Spleen (tissue), 11 donors: ENCODE measurements at regions not wholly inside any gene's neighbourhood (a gene's known extent, or its start where the extent isn't known, plus 50 kb on each side); places are given as distances from the start of the nearest gene placed in this dataset.

Source experiments
- DNase-seq: peaks from one replicate; pipeline ENCODE4 v3.0.0-alpha.2; 2020
- H3K27ac ChIP-seq, 8 donors: fragments of 200-600 bp; sonication (generic) in 7 of 8; 1 replicate in 4 of 8; 2 replicates in 4 of 8; pipeline versions ENCODE4 v1.5.0 to v1.8.0; 2016 to 2021; ENCODE audit warnings: inconsistent platforms in 4 of 8, mild to moderate bottlenecking in 4 of 8, moderate library complexity in 1 of 8
- H3K27me3 ChIP-seq, 7 donors: fragments of 200-600 bp; sonication (generic) in 6 of 7; replicated peaks in 1 of 7; 1 replicate in 4 of 7; 2 replicates in 3 of 7; pipeline versions ENCODE4 v1.5.0 to v1.8.0; 2016 to 2021; ENCODE audit warnings: inconsistent platforms in 3 of 7, mild to moderate bottlenecking in 1 of 7
- H3K36me3 ChIP-seq, 6 donors: fragments of 200-600 bp; sonication (generic) in 5 of 6; 1 replicate in 4 of 6; 2 replicates in 2 of 6; pipeline versions ENCODE4 v1.5.0 to v1.8.0; 2016 to 2021; ENCODE audit warnings: inconsistent platforms in 2 of 6
- H3K4me1 ChIP-seq, 6 donors: fragments of 200-600 bp; sonication (generic) in 5 of 6; 1 replicate in 3 of 6; 2 replicates in 3 of 6; pipeline versions ENCODE4 v1.5.0 to v1.8.0; 2016 to 2021; ENCODE audit warnings: inconsistent platforms in 3 of 6
- H3K4me3 ChIP-seq, 8 donors: fragments of 200-600 bp; sonication (generic) in 7 of 8; 1 replicate in 4 of 8; 2 replicates in 4 of 8; pipeline versions ENCODE4 v1.5.0 to v1.8.0; 2016 to 2021; ENCODE audit warnings: inconsistent platforms in 4 of 8, mild to moderate bottlenecking in 4 of 8, moderate library complexity in 2 of 8
- H3K9me3 ChIP-seq, 8 donors: fragments of 200-600 bp; sonication (generic) in 7 of 8; 1 replicate in 4 of 8; 2 replicates in 4 of 8; pipeline versions ENCODE4 v1.5.0 to v1.8.0; 2016 to 2021; ENCODE audit warnings: inconsistent platforms in 4 of 8
- CTCF ChIP-seq, 11 experiments: fragments of 200-600 bp in 7 of 11; fragments of 450-650 bp in 4 of 11; sonication (generic) in 4 of 11; IDR thresholded peaks in 8 of 11; conservative IDR thresholded peaks in 3 of 11; 1 replicate in 7 of 11; 2 replicates in 4 of 11; pipeline versions ENCODE4 v1.4.0 to v1.8.0; 2016 to 2021; ENCODE audit warnings: antibody characterized with exemption in 11 of 11, inconsistent platforms in 4 of 11, mild to moderate bottlenecking in 1 of 11
- POLR2A ChIP-seq, 3 donors: fragments of 450-650 bp; IDR thresholded peaks; one replicate each; pipeline ENCODE4 v1.5.1; 2017; ENCODE audit warnings: antibody characterized with exemption in 3 of 3, mild to moderate bottlenecking in 1 of 3
- POLR2AphosphoS5 ChIP-seq, 3 donors: sonication (generic); formaldehyde crosslinking; IDR thresholded peaks; one replicate each; pipeline ENCODE4 v1.5.1; 2017; ENCODE audit warnings: antibody characterized with exemption in 3 of 3
- WGBS, 5 donors: extraction: QIAGEN DNeasy Blood & Tissue Kit in 3 of 5; methylation state at CpG; one replicate each; pipeline versions ENCODE4 v1.1.5 to v1.1.7; 2013 to 2018; 5-methylcytosine and 5-hydroxymethylcytosine counted together
- intact Hi-C: fragments of 100-400 bp; cut with DNase I; formaldehyde crosslinking; loops from one replicate; pipeline ENCODE4 v1.15.0; 2023; ENCODE audit warnings: low total_unique reads
- donor health status: healthy with polysubstance abuse.
- donor health status: DM: no; HTN: no; CAD: no; lungs with moderate emphysema.
- donor health status: DM: no; HTN: no; CAD: no.
- donor health status: Bipolar disorder and iron deficiency.
- donor health status: healthy.
- donor health status: DM: no; HTN: no; CAD: no.
- donor health status: DM: yes; HTN: yes; CAD: no.

GRCh38 chr14:73771848-73772638 lies 57.9 kb upstream of the PNMA1 start:
- Histone ChIP-seq H3K4me3 (peak overlapping the region in 1 of 8 donors; percentile 36), H3K9me3 (no peaks in the 10 kb centered on the region), H3K36me3 (no peaks in the 10 kb centered on the region), H3K27ac (peak overlapping the region; percentile 55 to 83 (median 77)), H3K27me3 (no peaks in the 10 kb centered on the region), H3K4me1 (peaks cover 70 to 100% (median 97%) of the 10 kb centered on the region in 6 donors)
- intact Hi-C loops = no loop called here
- WGBS, 5 donors = 0 to 12% (median 9%) methylated on average over 3 to 7 of the region's 7 CpGs
- no peak for TF ChIP-seq POLR2A (IDR thresholded peaks at IDR 0.05)
- peak in 2 of 11 experiments; percentile 14 to 23 for TF ChIP-seq CTCF (IDR thresholded peaks at IDR 0.05 in 8 of 11, conservative IDR thresholded peaks at IDR 0.05 in 3 of 11)
- peak; percentile 67 to 78 (median 74) for TF ChIP-seq POLR2AphosphoS5 (IDR thresholded peaks at IDR 0.05)
- peak; percentile 89 for DNase-seq

- TF ChIP-seq CTCF (IDR thresholded peaks at IDR 0.05 in 8 of 11, conservative IDR thresholded peaks at IDR 0.05 in 3 of 11) = no peak
- no peak for TF ChIP-seq POLR2A (IDR thresholded peaks at IDR 0.05)
- no peak for TF ChIP-seq POLR2AphosphoS5 (IDR thresholded peaks at IDR 0.05)
- H3K36me3 ChIP-seq = no peaks in the 10 kb centered on the region
- H3K4me1 ChIP-seq = peaks cover 73 to 100% (median 96%) of the 10 kb centered on the region in 6 donors
- peak overlapping the region in 1 of 8 donors; percentile 36 for H3K4me3 ChIP-seq
- intact Hi-C loops = no loop called here
- DNase-seq = peak; percentile 70
- H3K9me3 ChIP-seq = no peaks in the 10 kb centered on the region
- no peaks in the 10 kb centered on the region for H3K27me3 ChIP-seq
- 60 to 69% (median 63%) methylated on average over 12 to 18 of the region's 18 CpGs for WGBS, 5 donors
- H3K27ac ChIP-seq = peak overlapping the region; percentile 55 to 83 (median 77)
Observed at GRCh38 chr14:73770977-73771847, 57.0 kb upstream of the PNMA1 start.

- H3K4me3 ChIP-seq = no peak overlapping the region
- intact Hi-C loops = no loop called here
- peaks cover 79 to 100% (median 96%) of the 10 kb centered on the region in 6 donors for H3K4me1 ChIP-seq
- WGBS, 5 donors = 76 to 93% (median 79%) methylated on average over 4 of the region's 4 CpGs
- H3K27ac ChIP-seq = peak overlapping the region in 6 of 8 donors; percentile 51 to 83 (median 78)
- no peaks in the 10 kb centered on the region for H3K9me3 ChIP-seq
- DNase-seq = no peak
- TF ChIP-seq POLR2AphosphoS5 (IDR thresholded peaks at IDR 0.05) (no peak), CTCF (IDR thresholded peaks at IDR 0.05 in 8 of 11, conservative IDR thresholded peaks at IDR 0.05 in 3 of 11) (no peak), POLR2A (IDR thresholded peaks at IDR 0.05) (no peak)
- H3K27me3 ChIP-seq = no peaks in the 10 kb centered on the region
- H3K36me3 ChIP-seq = no peaks in the 10 kb centered on the region
Observed at GRCh38 chr14:73768107-73768506, 53.9 kb upstream of the PNMA1 start.
